NAMALWA (cell line): ENCODE measurements at regions not wholly inside any gene's neighbourhood (a gene's known extent, or its start where the extent isn't known, plus 50 kb on each side); places are given as distances from the start of the nearest gene placed in this dataset.
"Not testable (repeated sequence)": the region's sequence is repeated elsewhere in the genome, so short reads cannot be mapped to it uniquely, and the experiment has no call there.

Experiments used
- DNase-seq: peaks from one replicate; pipeline ENCODE4 v3.0.0-alpha.2; 2015; ENCODE audit warnings: low spot score

DNA sequence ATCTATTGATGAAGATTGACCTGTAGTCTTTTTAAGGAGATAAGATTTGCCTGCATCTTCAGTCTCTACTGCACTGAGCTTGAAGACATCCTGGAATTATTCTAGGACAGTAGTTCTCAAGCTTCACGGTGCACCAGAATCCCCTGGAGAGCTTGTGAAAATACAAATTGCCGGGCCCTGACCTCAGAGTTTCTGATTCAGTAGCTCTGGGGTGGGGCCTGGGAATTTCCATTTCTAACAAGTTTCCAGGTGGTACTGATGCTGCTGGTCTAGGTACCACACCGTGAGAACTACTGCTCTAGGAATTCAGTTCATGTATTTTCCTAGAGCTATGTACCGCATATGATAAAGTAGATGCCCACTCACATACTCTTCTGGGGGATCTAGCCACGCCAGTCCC lies 246.1 kb downstream of the HS3ST3B1 start:
- DNase-seq: no peak

- no peak for DNase-seq
Measured at GRCh38 chr17:14545156-14545906, 244.4 kb downstream of the HS3ST3B1 start.

DNA sequence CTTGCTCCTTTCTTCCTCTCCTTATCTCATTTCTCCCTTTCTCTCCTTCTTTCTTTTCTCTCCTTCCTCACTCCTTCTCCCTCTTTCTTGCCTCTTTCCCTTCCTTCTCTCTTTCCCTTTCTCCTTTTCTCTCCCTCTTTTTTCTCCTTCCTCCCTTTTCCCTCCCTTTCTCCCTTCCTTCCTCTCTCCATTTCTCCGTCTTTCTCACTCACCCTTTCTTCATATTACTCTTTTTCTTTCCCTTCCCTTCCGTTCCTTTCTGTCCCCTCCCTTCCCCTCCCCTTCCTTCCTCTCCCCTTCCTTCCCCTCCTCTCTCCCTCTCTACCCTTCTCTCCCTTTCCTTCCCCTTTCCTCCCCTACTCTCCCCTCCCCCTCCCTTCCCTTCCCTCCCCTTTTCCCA lies 240.8 kb downstream of the HS3ST3B1 start:
- DNase-seq: no peak

- DNase-seq: no peak
Measured at GRCh38 chr17:14539801-14540200, 238.9 kb downstream of the HS3ST3B1 start.

- not testable (repeated sequence) for DNase-seq
Measured at GRCh38 chr17:14532242-14532641, 231.4 kb downstream of the HS3ST3B1 start.

GRCh38 chr17:14525551-14526455 lies 224.9 kb downstream of the HS3ST3B1 start:
- DNase-seq: no peak

DNA sequence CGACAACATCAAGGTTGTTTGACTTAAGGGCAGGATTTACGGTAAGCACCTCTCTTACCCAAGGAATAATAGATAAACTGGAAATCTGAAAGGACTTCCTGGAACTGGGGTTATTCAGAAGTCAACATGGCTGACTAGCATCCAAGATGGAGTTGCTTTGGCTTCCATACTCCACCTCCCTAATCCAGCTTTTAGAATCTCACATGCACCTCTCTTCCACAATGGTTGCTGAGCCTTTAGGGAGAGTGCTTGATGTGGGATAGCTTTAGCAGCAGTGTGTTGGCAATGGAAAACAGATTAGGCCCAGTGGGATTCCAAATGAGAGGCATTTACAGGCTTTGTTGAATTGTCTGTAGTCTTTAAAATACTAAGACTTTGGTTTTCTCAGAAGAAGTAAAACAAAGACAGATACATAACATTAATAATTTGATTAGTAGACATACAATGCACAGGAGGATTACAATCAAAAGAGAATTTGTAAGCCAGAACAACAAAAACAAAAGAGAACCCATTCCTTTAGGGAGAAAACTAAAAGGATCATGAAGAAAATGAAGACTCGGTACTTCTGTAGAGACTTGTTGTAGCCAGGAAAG lies 222.0 kb downstream of the HS3ST3B1 start:
- DNase-seq: no peak

DNA sequence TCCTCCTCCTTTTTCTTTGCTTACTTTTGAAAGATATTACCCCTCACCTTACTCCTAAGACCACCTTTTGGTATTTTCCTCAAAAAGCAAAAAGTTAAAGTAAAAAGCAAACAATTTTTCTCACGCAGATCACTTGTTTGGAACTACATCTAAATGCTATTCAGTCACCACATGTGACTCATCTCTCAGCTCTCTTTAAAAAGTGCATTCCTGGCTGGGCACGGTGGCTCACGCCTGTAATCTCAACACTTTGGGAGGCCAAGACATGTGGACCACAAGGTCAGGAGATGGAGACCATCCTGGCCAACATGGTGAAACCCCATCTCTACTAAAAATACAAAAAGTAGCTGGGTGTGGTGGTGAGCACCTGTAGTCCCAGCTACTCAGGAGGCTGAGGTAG lies 218.0 kb downstream of the HS3ST3B1 start:
- DNase-seq: not testable (repeated sequence)

- no peak for DNase-seq
Measured at GRCh38 chr17:14514973-14515372, 214.1 kb downstream of the HS3ST3B1 start.

- no peak for DNase-seq
Measured at GRCh38 chr17:14513835-14514234, 213.0 kb downstream of the HS3ST3B1 start.

DNA sequence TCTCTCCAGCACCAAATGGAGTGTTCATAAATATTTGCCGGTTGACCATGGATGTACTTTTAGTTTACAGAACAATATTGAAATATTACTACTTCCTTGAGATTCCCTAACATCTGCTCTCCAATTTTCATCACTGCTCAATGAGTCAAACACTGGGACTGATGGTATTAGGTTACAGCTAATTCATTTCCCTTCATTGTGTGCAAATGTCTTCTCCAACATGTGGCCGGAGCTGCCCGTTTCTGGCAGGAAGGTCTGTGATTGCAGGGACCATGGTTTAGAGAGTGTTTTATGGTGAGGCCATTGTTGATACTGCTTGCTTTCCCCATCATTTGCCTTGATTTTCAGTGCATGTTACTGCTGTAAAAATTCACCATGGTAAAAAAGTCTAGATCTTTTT lies 209.3 kb downstream of the HS3ST3B1 start:
- no peak for DNase-seq

GRCh38 chr17:14508156-14508555 lies 207.3 kb downstream of the HS3ST3B1 start:
- no peak for DNase-seq

DNA sequence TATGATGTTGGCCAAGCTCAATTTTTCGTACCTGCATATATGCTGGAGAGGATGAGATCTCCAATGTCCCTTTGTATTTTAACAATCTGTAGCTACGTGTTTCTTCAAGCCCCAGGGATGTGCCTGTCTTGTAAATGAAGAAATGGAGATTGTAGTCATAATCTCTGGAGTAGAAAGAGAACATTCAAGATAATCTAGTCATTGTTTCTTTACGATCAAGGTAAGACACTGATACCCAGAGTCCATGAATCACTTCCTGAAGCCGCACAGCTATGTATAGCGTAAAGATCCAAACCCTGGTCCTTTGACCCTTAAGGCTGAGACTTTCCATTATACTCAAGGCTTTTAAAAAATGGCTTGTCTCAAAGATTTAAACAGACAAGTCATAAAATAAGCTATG lies 205.5 kb downstream of the HS3ST3B1 start:
- no peak for DNase-seq

- DNase-seq: no peak
Measured at GRCh38 chr17:14505606-14506005, 204.7 kb downstream of the HS3ST3B1 start.

GRCh38 chr17:14499976-14500375 lies 199.1 kb downstream of the HS3ST3B1 start:
- no peak for DNase-seq

GRCh38 chr17:14498812-14499211 lies 197.9 kb downstream of the HS3ST3B1 start:
- DNase-seq: no peak

DNA sequence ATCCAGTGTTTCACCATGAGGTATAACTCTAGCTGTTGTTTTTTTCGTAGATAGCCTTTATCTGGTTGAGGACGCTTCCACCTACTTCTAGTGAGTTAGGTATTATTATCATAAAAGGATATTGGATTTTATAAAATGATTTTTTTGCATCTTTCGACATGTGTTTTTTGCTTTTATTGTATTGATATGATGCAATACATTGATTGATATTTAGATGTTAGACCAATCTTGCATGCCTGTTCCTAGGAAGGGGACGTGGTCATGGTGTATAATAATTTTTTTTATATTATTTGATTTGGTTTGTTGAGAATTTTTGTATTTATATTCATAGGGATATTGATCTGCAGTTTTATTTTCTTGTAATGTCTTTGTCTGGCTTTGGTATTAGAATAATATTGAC lies 193.3 kb downstream of the HS3ST3B1 start:
- no peak for DNase-seq

GRCh38 chr17:14489986-14490385 lies 189.1 kb downstream of the HS3ST3B1 start:
- no peak for DNase-seq

DNA sequence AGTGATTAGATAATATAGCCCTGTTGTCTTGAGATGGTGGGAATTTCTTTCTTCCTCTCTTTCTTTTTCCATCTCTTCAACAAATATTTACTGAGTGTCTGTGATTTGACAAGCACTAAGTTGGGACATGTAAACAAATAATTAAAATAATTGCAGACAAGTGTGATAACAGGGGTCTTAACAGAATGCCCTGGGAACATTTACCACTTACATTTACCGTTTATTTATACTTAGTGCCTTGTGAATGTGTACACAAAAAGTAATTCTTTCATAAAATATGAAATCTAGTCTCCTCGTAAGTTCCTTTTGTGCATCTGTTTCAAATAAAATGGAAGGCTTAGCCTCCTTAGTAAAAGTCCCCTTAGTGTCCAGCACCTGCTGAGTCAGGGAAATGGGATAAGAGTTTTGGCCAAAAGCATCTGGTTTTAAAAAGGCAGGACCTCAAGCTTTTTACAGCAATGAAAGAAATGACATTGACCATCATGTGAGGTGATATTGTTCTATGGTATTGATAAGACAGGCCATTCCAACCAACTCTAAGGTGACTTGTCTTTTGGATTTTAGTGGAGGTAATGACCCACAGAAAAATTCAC lies 188.2 kb downstream of the HS3ST3B1 start:
- DNase-seq: no peak

DNA sequence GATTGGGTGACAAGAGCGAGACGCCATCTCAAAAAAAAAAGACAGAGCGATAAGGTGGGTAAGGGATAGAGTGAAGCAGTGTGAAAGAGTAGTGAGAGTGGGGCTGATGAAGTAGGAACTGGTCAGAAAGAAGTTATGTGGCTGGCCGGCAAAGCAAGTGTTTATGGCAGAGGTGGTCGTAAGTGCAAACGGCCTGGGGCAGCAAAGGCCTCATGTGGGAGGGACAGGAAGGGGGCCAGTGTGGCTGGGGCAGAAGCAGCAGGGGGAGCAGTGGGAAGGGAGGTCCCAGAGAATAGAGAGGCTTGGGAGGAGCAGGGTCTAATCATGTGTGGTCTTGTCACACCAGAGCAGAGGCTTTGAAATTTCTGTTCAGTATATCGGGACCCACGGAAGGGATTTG lies 186.2 kb downstream of the HS3ST3B1 start:
- DNase-seq: no peak

DNA sequence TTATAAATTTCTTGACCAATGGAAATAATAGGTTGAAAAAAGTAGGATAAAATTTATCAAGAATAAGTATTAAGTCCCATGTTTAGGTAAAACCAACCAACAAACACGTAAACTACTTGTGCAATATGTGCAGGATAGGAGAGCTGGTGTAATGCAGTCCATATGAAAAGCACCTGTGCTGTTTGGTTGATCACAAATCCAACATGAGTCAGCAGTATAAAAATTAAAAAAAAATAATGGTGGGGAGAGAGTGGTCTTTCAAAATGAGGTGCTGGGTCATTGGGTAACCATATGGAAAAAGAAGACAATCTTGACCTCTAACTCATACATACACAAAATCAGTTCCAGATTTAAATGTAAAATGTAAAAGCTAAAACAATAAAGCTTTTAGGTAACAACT lies 181.8 kb downstream of the HS3ST3B1 start:
- DNase-seq: no peak

- DNase-seq: no peak
Measured at GRCh38 chr17:14481664-14482063, 180.8 kb downstream of the HS3ST3B1 start.

DNA sequence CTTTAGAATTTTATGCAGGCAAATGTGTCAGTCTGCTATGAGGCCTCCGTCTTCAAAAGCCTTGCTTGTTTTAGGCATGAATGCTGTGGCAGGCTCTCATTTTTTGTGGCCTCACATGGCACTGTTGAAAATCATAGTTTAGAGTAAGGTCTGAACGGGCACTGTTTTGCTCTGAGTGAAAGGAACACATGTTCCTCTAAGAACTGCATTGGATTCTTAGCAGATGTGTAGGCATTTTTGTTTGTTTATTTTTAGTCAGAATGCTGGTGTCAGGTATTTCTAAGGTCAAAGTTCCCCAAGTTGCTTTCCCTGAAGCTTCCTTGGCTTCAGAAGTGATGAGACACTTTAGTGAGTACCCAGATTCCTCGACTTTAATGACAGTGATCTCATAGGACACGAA lies 173.7 kb downstream of the HS3ST3B1 start:
- no peak for DNase-seq
